Transverse colon (tissue), 4 donors: ENCODE measurements at regions not wholly inside any gene's neighbourhood (a gene's known extent, or its start where the extent isn't known, plus 50 kb on each side); places are given as distances from the start of the nearest gene placed in this dataset.

Experiments
- DNase-seq: peaks from one replicate; pipeline ENCODE4 v3.0.0-alpha.2; 2019
- H3K27ac ChIP-seq, 4 donors: fragments of 200-600 bp; sonication (generic); 2 replicates each; pipeline ENCODE4 v1.5.1; 2016 to 2018; ENCODE audit warnings: inconsistent platforms in 4 of 4
- H3K27me3 ChIP-seq: fragments of 200-600 bp; sonication (generic); 2 replicates; pipeline ENCODE4 v1.5.1; 2017; ENCODE audit warnings: inconsistent platforms
- H3K36me3 ChIP-seq, 4 donors: fragments of 200-600 bp; sonication (generic); 2 replicates each; pipeline ENCODE4 v1.5.1; 2017 to 2019; ENCODE audit warnings: inconsistent platforms in 4 of 4
- H3K4me1 ChIP-seq, 4 donors: fragments of 200-600 bp; sonication (generic); 2 replicates each; pipeline ENCODE4 v1.5.1; 2017 to 2020; ENCODE audit warnings: inconsistent platforms in 4 of 4
- H3K4me3 ChIP-seq, 4 donors: fragments of 200-600 bp; sonication (generic); 1 replicate in 1 of 4; 2 replicates in 3 of 4; pipeline versions ENCODE4 v1.5.1 to v1.6.1; 2017 to 2019; ENCODE audit warnings: inconsistent platforms in 4 of 4
- H3K9me3 ChIP-seq, 2 donors: fragments of 200-600 bp; sonication (generic); 2 replicates each; pipeline ENCODE4 v1.5.1; 2017 to 2019; ENCODE audit warnings: inconsistent platforms in 2 of 2
- CTCF ChIP-seq, 5 experiments: fragments of 200-600 bp in 3 of 5; fragments of 450-650 bp in 2 of 5; sonication (generic) in 3 of 5; IDR thresholded peaks; 1 replicate in 2 of 5; 2 replicates in 3 of 5; pipeline ENCODE4 v1.5.1; 2016 to 2017; ENCODE audit warnings: antibody characterized with exemption in 5 of 5, inconsistent platforms in 3 of 5, mild to moderate bottlenecking in 2 of 5, moderate library complexity in 1 of 5
- EP300 ChIP-seq: sonication (generic); formaldehyde crosslinking; IDR thresholded peaks from one replicate; pipeline ENCODE4 v1.6.1; 2017; ENCODE audit warnings: antibody characterized with exemption, low read depth
- POLR2A ChIP-seq: fragments of 450-650 bp; IDR thresholded peaks from one replicate; pipeline ENCODE4 v1.6.1; 2016; ENCODE audit warnings: antibody characterized with exemption, mild to moderate bottlenecking, moderate library complexity
- POLR2AphosphoS5 ChIP-seq, 3 donors: sonication (generic); formaldehyde crosslinking; IDR thresholded peaks; one replicate each; pipeline ENCODE4 v1.6.1; 2016; ENCODE audit warnings: antibody characterized with exemption in 3 of 3
- WGBS, 2 donors: methylation state at CpG; one replicate each; pipeline ENCODE4 v1.1.5; 2018; ENCODE audit warnings: low coverage in 1 of 2; 5-methylcytosine and 5-hydroxymethylcytosine counted together
- in situ Hi-C, 4 donors: fragments of 200-750 bp; cut with MboI; loops; one replicate each; pipeline versions ENCODE4 v1.15.0 to v1.15.1; 2017; ENCODE audit warnings: low sequenced_read_pairs in 3 of 4, low pct_ligation_motif_present in 1 of 4, low pct_unique_long_range_greater_than_20kb in 1 of 4
- intact Hi-C: fragments of 100-400 bp; cut with DNase I; formaldehyde crosslinking; loops from one replicate; pipeline ENCODE4 v1.15.1; 2023; ENCODE audit warnings: low total_unique reads

- intact Hi-C loops (no loop called here), in situ Hi-C loops (no loop called here)
- Histone ChIP-seq H3K4me1 (no peaks in the 10 kb centered on the region), H3K27me3 (no peaks in the 10 kb centered on the region), H3K9me3 (no peaks in the 10 kb centered on the region), H3K4me3 (no peak overlapping the region), H3K27ac (no peak overlapping the region), H3K36me3 (no peaks in the 10 kb centered on the region)
- WGBS, 2 donors = 63 to 78% methylated on average over 7 to 11 of the region's 11 CpGs
- DNase-seq = no peak
- no peak for TF ChIP-seq POLR2A
- no peak for TF ChIP-seq EP300
- TF ChIP-seq CTCF (IDR thresholded peaks at IDR 0.05) = no peak
- TF ChIP-seq POLR2AphosphoS5 (IDR thresholded peaks at IDR 0.05) = no peak
Observed at GRCh38 chr20:10795286-10796026, 121.7 kb upstream of the JAG1 start.

- in situ Hi-C loops (no loop called here), intact Hi-C loops (no loop called here)
- no peak overlapping the region for H3K4me3 ChIP-seq
- H3K27ac ChIP-seq = no peak overlapping the region
- H3K27me3 ChIP-seq = no peaks in the 10 kb centered on the region
- no peak for TF ChIP-seq POLR2AphosphoS5 (IDR thresholded peaks at IDR 0.05)
- no peak for TF ChIP-seq CTCF (IDR thresholded peaks at IDR 0.05)
- TF ChIP-seq EP300 = no peak
- no peak for TF ChIP-seq POLR2A
- WGBS, 2 donors = 81% methylated on average over 3 of the region's 3 CpGs; no CpG with 5 or more reads in 1 of the 2 donors
- no peaks in the 10 kb centered on the region for H3K36me3 ChIP-seq
- DNase-seq = no peak
- H3K4me1 ChIP-seq = no peaks in the 10 kb centered on the region
- H3K9me3 ChIP-seq = no peaks in the 10 kb centered on the region
Observed at GRCh38 chr20:10798811-10799210, 125.0 kb upstream of the JAG1 start.

- H3K27ac ChIP-seq = no peak overlapping the region
- H3K9me3 ChIP-seq = no peaks in the 10 kb centered on the region
- H3K36me3 ChIP-seq = no peaks in the 10 kb centered on the region
- WGBS, 2 donors = 74 to 78% methylated on average over 2 of the region's 2 CpGs
- H3K27me3 ChIP-seq = no peaks in the 10 kb centered on the region
- TF ChIP-seq EP300 (no peak), CTCF (IDR thresholded peaks at IDR 0.05) (no peak), POLR2AphosphoS5 (IDR thresholded peaks at IDR 0.05) (no peak), POLR2A (no peak)
- intact Hi-C loops (no loop called here), in situ Hi-C loops (no loop called here)
- H3K4me3 ChIP-seq = no peak overlapping the region
- no peaks in the 10 kb centered on the region for H3K4me1 ChIP-seq
- no peak for DNase-seq
Observed at GRCh38 chr20:10799735-10800134, 125.9 kb upstream of the JAG1 start.

GRCh38 chr20:10800288-10800687 is 126.5 kb upstream of the JAG1 start:
- WGBS, 2 donors = 79 to 90% methylated on average over 6 of the region's 6 CpGs

More at GRCh38 chr20:10800288-10800687, 126.5 kb upstream of the JAG1 start:
- Histone ChIP-seq H3K4me1 (no peaks in the 10 kb centered on the region), H3K27ac (no peak overlapping the region), H3K9me3 (no peaks in the 10 kb centered on the region), H3K36me3 (no peaks in the 10 kb centered on the region), H3K4me3 (no peak overlapping the region), H3K27me3 (no peaks in the 10 kb centered on the region)
- in situ Hi-C loops (no loop called here), intact Hi-C loops (no loop called here)
- no peak for DNase-seq
- no peak for TF ChIP-seq EP300
- TF ChIP-seq CTCF (IDR thresholded peaks at IDR 0.05) = no peak
- no peak for TF ChIP-seq POLR2AphosphoS5 (IDR thresholded peaks at IDR 0.05)
- TF ChIP-seq POLR2A = no peak
